ENCODE measurements at regions not wholly inside any gene's neighbourhood (a gene's known extent, or its start where the extent isn't known, plus 50 kb on each side); places are given as distances from the start of the nearest gene placed in this dataset.
"Not testable (repeated sequence)": the region's sequence is repeated elsewhere in the genome, so short reads cannot be mapped to it uniquely, and the experiment has no call there.

GRCh38 chr2:11997142-11997541, 250.7 kb downstream of the LPIN1 start:
- no peak for DNase-seq

DNA sequence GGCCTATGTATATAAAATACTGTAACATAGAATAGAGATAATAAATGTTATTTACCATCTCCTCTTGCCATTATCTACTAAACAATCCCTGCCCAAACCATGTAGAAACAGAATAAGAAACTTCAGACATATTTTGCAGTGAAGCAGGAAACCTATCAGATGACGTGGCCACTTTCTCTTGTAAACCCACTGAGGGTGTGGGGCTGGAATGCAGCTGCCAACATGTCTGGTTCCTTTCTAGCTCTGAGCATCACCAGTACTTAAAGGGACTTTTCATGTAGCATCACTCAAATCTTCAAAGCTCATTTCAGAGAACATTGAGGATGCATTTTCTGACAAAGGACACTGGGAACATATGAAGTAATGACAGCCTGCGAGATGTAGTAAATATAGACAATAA, 251.8 kb downstream of the LPIN1 start:
- peak; percentile 78 for DNase-seq

DNA sequence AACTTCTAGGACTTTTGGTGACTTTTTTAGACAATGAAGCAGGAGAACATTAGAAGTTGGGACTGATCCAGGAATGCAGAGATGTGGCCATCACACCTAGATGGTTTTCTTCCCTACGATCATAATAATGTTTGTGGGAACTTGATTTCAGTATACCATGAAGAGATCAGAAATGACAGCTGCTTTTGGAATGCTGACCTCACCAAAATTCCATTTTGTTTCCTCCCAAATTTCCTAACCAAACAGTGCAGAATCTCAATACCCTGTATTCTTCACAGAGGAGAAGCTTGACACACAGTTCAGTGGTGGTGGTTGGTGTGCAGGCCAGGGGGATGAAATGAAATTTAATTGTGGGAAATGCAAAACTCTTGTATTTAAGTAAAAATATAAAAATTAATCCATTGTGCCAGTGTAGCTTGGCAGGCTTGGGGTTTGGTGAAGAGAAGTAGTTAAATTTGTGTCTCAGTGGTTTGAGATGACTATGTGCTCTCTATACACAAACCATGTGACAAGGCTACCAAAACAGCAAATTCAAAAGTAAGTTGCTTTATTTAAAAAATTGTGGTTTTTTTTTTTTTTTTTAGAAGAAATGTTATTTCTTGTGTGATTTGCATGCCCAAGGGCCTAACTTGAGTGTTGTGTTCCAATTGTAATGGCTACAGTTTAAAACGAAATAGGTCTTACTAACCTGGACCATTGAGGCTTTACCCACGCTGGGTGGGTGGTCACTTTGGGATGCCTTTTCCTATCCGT, 252.4 kb downstream of the LPIN1 start:
- DNase-seq, result peak; percentile 61

DNA sequence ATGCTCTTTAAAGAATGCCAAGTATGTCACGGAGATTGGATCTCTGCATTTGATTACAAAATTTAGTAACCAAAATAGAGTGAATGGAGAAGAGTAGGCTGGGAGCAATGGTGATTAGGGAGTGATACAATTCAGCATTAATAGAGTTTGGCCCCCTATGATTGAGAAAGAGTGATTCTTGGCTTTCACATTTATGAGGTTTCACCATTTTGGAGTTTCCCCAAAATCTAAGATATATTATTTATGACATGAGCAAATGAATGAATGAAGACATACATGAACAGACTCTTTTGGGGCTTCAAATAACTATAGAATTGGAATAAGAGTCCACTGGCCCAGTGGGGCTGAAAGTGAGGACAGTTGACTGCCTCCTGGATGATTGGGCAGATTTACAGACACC, 255.2 kb downstream of the LPIN1 start:
- DNase-seq, result no peak

GRCh38 chr2:12002215-12002614, 255.8 kb downstream of the LPIN1 start:
- no peak for DNase-seq

DNA sequence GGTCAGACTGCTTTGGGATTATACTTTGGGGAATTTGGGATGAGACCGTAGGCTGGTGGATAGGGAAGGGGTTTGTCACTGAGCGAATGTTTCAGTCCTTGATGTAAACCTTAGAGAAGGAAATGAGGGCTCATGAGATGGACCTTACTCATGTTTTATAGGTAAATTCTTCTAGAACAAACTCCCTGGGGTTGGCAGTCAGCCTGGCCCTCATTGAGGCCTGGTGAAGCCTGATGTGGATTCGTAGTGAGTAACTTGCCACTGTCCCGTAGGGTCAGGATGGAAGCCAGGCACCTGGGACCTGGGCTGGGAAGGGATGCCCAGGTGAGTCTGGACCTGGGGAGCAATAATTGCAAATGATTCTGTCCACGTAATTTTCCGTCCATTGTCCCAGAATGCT, 258.3 kb downstream of the LPIN1 start:
- no peak for DNase-seq

- DNase-seq, result peak; percentile 53
Observed at GRCh38 chr2:12005886-12006681, 259.7 kb downstream of the LPIN1 start.

GRCh38 chr2:12006850-12007249, 260.4 kb downstream of the LPIN1 start:
- peak; percentile 76 for DNase-seq

DNA sequence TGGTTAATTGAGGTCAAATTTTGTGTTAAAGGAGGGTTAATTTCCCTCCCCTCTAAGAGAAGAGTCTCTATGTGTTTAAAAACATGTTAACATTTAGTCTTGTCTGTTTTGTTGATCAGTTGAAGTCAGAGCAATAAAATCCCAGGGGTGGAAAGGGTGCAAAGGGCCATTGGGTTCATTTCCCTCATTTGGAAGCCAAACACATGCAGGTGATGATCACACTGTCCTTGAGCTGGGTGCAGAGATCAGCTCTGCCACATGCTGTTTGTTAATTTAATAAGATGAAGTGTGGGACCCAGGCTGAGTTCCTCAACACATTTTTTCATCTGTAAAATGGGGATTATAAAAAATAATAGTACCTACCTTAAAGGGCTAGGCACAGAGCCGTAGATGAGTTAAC, 260.9 kb downstream of the LPIN1 start:
- no peak for DNase-seq

GRCh38 chr2:12008425-12009061, 262.1 kb downstream of the LPIN1 start:
- DNase-seq, result peak; percentile 83

DNA sequence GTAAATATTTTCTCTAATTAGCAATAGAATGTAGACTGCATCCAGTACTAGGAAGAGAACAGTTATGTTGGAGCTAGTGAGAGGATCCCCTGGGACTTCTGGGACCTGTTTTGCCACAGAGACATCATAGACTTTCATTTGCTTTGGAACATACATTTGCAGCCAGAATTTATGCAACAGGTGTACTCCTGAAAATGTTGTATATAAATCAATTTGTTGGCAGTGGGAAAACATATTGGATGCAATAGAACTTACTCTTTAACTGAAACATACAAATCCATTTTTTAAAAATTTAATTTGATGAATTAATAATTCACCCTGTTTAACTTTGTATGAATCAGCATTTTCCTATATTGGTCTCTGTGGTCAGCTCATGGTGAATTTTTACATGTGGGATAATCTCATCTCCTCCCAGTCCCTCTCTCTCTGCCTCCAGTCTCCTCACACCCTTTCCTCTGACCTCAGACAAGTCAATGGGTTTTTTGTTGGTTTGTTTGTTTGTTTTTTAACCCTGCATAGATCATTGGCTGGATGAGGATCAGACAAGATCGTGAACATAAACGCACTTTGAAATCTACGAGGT, 263.0 kb downstream of the LPIN1 start:
- DNase-seq, result no peak

DNA sequence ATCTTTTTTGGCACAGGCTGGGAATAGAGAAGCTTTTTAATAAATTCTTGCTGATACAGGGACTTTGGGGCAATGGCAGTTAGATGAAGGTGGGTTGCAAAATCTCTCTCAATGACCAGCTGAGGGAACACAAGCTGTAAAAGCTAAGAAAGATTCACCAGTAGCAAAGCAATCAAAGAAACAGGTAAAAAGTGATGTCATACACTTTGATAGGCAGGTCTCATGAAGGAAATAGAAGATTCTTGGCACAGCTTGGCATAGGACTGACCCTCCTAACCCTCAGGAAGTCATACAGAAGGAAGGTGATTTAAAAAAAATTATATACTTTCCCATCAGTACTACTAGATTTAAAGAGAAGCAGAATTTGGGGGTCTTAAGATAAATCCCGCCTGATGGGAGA, 263.6 kb downstream of the LPIN1 start:
- no peak for DNase-seq

DNA sequence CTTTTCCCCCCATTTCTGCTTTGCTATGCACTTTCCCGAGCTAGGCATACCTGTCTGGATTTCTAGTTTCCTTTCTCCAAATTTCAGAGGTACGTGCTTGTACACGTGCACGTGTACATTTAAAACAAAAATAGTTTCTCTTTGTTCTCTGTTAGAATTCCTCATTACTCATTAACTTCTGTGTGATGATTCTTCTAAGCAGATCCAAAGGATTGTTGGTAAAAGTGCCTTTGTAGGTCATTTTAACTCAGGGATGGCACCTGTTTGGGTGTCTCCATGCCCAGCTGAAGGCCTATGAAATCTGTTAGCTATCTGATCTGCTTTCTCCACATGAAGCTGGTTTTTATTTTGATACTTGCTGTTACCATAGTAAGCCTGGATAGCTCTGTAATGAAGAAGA, 264.3 kb downstream of the LPIN1 start:
- DNase-seq, result no peak

- DNase-seq, result peak; percentile 49
Observed at GRCh38 chr2:12014088-12014960, 267.9 kb downstream of the LPIN1 start.

DNA sequence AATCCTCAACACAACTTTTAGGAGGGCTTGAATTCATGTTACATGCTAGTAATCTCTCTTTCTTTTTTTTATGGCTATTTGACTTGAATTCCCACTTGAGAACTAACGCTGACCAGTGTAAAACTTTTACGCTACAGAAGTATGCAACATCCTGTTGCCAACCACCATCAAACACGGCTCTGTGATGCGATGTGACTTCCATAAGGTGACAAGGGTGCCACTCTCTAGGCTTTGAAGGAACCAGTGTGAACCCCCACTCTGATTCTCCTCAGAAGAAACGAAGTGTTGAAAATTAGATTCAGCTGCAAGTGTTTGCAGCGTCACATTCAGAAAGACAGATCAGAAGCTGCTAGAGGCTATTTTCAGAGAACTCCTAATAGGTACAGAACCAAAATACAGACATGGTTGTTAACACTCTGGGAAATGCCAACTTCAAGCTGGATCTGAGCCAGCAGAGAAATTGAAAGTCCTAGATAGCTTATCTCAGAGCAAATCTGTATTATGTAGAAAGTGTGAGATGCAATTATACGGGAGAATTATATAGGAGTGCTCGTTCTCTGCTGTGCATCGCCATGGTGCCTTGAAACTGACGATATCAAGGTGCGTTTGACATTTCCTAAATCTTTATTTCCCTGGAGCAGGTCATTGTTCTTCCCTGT, 271.2 kb downstream of the LPIN1 start:
- no peak for DNase-seq

- DNase-seq, result not testable (repeated sequence)
Observed at GRCh38 chr2:12018726-12019125, 272.3 kb downstream of the LPIN1 start.

DNA sequence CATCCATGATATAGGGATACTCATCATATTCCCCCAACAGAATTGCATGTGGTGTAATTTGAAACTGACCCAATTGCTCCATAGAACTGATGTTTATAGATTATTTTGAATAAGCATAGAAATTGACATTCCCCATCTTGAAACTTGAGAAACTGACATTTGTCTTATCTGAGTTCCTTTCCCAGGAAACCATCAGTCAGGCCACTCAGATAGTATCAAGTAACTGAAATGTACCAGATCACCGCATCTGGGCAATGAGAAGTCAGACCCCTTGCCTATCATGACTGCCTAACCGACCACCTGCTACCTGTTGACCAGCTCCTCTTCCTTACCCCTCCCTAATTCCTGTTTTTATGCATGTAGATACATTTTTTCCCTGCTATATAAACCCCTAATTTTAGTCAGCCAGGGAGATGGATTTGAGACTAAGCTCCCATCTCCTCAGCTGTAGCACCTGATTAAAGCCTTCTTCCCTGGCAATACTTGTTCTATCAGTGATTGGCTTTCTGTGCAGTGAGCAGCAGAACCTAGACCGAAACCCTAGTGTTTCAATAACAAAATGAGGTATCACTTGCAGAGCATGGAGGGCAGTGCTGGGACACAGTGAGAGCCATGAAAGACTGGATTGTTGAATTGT, 274.5 kb downstream of the LPIN1 start:
- no peak for DNase-seq

DNA sequence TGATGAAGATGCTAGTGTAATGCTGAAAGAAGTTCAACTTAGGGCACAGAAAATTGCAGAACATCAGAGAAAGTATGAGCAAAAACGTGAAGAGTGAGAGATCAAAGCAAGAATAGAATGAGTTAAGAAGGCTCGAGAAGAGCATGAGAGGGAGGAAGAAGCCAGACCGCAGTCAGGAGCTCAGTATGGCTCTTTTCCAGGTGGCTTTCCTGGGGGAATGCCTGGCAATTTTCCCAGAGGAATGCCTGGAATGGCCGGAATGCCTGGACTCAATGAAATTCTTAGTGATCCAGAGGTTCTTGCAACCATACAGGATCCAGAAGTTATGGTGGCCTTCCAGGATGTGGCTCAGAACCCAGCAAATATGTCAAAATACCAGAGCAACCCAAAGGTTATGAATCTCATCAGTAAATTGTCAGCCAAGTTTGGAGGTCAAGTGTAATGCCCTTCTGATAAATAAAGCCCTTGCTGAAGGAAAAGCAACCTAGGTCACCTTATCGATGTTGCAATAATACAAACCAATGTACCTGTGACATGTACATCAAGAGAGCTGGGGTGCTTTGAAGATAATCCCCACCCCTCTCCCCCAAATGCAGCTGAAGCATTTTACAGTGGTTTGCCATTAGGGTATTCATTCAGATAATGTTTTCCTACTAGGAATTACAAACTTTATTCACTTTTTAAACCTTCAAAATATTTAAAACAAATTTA, 277.9 kb downstream of the LPIN1 start:
- DNase-seq, result peak; percentile 86

DNA sequence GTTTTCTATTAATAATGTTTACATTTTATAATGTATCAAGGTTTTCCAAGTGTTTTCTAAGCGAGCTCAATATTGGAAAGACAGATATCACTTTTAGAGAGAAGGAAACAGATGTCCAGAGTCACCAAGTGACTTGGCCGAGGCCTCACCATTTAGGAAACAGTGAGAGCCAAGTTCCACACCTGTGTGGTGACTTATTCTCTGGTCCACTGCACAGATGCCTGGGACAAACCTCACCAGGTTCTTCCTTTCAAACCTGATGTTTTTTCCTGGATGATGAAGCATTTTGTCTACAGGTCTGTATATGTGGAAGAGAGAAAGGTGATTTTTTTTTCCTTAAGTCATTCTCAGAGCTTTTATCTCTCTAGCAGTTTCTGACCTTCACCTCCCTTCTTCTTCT, 280.7 kb downstream of the LPIN1 start:
- DNase-seq, result no peak

- no peak for DNase-seq
Observed at GRCh38 chr2:12031866-12032265, 285.4 kb downstream of the LPIN1 start.
